Mucosa of gallbladder (tissue), 1 donor: ENCODE measurements at regions not wholly inside any gene's neighbourhood (a gene's known extent, or its start where the extent isn't known, plus 50 kb on each side); places are given as distances from the start of the nearest gene placed in this dataset.

Source experiments
- DNase-seq: peaks from one replicate; pipeline ENCODE4 v3.0.0-alpha.2; 2020; ENCODE audit warnings: low spot score
- donor health status: DM: no; HTN: no; CAD: no.

DNA sequence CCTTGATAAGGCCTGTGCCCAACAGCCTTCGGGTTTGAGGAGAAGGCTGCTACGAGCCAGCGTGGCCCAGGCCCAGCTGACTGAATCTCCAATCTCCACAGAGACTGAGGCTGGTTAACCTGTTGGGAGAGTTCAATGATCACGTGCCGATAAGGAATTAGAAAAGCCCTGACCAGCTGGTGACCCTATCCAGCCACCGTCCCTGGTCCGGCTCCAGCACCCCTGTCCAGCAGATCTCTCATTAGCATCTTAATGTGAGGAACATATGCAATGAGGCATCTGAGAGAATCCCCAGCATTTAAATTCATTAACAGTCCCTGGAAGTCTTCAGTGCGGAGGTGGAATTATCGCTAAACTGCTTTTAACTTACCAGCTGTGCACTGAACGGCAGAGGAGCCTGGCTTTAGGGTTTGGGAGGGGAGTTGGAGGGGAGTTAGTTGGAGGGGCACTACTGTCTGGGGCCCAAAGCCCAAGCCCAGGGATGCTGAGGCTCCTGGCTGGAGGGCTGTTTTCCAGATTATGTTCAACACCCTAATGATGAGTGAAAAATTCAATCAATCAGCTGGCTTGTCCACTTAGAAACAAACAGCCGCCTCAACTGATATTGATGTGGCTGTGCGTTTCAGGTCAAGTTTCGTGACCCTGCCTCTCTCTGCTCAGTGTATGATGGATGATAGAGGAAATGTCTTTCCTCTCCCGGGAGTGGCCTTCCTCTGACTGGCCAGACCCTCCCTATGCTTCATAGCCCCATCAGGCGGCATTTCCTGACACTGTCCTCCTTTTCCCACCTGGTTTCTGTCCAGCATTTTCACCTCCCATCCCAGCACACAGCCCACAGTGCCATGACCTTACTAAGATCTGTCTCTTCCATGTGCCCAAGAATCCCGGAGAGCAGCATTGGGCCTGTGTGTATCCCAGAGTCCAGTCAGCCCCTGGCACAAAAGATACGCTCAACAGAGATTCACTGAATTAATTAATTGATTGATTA lies 184.5 kb downstream of the CCT6B start:
- no peak for DNase-seq

DNA sequence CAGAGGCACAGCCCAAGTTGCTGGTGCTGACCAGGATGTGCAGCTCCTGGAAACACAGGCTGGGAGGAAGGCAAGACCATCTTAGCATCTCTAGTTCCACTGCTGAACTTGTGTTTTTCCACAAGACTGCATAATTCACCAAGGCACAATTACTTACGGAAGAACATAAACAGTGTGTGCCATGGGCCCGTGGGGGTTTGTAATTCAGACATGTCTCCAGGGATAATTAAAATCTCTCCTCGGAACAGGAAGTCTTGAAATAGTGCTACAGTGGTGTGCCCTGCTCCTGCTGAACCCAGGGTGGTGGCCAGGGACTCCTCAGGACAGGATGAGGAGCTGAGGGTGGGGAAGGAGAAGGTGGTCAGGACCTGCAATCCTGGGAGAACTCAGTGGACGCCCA lies 188.2 kb downstream of the CCT6B start:
- no peak for DNase-seq

DNA sequence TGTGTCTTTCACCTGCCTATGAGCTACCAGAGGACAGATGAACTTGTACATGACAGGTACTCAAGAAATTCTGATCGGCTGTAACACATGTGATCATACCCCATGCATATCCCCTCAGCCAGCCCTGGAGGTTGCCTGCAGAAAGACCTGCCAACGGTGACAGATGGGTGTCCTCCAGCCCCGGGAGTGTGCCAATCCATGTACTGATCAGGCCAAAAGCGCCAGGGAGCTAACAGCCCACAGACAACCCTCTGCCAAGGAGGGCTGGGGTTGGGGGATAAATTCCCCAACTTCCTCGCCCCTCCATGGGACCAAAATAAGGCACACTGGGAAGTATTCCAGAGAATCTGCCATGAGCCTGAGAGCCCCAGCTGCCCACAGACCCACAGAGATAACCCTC lies 189.4 kb downstream of the CCT6B start:
- DNase-seq: no peak

DNA sequence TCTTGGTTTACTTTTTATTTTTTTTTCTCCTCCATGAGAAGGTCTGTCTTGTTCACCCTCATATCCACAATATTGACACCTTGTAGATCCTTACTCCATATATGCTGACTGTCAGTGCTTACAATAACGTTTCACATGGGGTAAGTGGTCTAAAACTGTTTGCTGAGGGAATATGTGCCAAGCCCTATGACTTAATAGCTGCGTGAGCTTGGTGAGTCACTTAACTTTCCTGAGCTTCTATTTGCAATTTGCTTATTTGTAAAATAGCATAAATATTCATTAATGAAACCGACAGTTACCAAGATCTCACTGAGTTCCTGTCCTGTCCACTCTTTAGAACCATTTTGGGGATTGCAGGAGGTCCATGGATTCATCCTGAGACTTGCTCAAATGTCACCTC lies 190.7 kb downstream of the CCT6B start:
- no peak for DNase-seq

DNA sequence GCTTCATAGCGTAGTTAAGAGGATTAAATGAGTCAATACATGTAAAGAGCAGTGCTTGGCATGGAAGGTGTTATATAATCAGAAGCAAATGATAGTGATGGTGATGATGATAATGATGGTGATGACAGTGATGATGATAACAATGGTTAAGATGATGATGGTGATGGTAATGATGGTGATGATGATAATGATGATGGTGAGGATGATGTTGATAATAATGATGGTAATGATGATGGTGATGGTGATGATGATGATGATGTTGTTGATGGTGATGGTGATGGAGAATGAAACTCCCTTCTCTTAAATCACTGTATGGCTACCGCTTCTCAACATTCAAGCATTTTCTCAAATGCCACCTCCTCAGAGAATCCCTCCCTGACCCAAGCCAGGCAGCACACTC lies 190.5 kb downstream of the TMEM132E start:
- DNase-seq: no peak

DNA sequence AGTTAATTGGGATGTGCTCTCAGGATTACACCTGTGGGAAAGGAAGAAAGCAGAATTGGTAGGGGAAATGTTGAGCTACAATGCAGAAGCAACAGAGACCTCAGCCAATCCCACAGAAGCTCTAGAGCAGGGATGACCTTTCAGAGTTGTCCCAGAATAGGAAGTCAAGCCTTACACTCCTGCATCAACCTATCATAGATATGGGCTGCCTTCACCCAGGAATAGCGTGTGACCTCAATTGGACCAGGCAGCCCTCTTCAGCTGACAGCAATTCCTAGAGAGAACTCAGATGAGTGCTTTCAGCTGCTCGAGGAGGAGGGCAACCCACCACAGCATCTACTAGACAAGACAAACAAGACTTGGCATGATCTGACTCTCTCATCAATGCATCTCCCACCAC lies 189.7 kb downstream of the TMEM132E start:
- DNase-seq: no peak

DNA sequence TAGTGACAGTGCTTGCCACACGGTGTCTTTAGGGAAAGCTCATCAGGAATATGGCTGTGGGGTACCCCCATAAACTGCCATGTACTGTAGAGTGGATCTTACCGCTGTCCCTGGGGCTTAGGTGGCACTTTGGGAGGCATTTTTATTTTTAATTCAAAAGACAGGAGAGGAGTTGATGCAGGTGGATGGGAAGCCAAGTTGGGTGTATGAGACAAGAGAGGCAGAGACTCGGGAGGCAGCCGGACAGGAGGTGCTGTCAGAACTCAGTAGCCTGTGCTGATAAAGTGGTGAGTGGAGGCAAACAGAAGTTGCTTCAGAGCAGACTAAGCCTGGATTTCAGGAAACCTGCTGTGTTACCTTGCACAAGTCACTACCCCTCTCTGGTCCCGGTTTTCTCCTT lies 185.9 kb downstream of the TMEM132E start:
- no peak for DNase-seq

DNA sequence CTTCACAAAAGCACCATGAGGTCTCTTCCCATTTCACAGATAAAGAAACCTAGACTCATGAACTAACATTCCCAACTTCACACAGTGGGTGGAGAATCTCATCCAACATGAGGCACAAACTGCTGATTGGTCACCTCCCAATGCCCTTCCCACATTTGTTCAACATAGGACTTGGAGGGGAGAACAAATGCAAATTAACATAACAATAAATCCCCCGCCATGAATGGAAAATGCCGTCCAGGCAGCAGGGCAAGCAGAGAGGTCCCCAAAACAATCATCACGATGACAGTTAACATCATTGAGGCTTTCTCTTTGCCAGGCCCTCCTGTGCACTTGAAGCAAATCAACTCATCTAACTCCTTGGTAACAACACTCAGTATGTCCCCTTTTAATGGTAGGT lies 185.3 kb downstream of the TMEM132E start:
- no peak for DNase-seq

DNA sequence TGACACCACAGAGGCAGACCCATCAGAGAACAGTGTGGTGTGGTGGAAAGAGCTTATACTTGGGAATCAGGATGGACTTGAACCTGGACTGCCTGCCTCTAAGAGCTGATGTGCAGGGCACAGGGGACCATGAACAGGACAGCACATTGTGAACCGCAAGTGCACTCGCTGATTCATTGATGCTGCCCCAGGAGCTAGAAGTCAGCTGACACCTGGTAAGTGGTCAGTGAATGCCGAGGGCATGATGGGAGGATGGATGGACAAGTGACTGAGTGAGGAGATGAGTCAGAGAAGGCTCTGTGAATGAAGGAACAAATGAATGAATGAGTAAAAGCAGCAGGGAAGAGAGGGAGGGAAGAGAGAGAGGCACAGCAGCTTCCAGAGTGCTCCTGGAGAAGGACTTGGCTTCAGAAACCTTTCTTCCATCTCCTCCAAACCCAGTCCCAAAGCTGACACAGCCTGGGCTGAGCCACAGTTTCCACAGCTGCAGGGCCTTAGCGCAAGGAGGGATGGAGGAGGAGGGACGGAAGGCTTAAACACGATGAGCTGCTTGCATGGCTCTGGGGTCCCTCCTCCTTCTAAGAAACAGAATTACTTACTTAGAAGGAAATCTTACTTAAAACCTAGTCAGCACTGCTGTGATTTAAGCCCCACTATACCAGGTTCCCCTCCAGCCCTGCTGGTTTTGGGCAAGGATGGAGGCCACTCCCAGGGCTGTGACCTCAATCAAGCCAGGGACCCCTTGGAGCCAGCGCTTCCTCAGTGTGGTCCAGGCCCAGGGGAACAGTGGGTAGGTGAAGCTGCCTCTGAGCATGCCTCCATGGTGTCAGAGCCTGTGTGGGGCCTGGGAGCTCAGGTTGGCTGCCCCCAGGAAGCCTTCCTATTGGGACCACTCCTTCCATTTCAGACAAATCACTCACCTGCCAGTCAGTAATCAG lies 184.6 kb downstream of the TMEM132E start:
- DNase-seq: no peak

DNA sequence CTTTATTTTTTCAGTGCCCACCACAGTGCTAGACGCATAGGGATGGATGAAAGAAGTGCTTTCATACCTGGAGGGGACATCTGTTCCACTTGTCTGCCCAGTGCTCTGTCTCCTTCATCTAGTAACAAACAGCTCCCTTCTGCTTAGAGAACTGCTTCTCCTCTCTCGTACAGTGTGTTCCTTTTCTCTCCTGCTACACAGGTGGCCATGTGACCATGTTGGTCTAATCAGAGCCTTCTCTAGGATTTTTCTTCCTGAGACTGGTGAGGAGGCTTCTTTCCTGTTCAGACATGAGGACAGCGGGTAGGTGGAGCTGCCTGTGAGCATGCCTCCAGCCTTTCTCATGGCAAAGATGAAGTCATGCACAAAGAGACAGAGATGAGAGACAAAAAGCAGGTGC lies 182.7 kb downstream of the TMEM132E start:
- DNase-seq: no peak

DNA sequence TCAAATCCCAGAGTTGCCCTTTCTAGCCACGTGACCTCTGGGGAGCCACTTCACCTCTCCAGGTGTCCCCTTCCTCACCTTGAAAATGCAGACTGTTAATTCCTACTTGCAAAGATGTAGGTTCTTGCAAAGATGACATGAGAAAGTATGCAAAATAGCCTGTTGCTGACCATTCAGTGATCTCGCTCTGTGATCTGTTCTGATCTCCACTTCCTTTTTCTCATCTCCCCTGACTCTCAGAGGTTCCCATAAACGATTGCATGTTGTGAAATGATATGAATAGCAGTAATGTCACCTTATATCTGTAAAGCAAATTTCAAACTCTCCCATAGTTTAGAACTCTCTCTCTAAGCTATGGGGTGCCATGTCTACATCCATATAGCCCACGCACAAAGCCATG lies 182.3 kb downstream of the TMEM132E start:
- DNase-seq: no peak

DNA sequence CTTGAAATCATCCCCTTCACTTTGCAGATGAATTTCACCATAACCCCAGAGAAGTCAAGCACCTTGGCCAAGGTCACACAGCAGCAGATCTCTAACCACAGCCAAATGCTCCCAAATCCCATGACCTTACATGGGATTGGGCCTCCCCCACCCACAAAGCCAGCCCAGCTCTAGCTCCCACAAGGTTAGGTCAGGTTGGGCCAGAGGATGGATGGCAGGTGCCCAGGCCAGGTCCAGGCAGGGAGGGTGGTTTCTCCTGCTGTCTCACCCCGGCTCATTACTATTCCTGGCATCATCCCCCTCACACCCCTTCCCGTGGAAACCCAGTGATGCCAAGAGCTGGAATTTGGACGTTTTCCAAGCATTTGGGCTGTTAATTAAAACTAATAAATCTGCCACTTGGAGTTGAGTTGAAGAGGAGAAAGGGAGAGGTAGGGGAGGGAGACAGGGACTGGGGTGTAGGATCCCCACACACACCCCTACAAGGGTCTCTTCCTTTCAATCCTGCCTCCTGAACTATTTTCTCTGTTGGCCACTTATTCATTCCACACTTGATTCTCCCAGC lies 181.6 kb downstream of the TMEM132E start:
- no peak for DNase-seq

DNA sequence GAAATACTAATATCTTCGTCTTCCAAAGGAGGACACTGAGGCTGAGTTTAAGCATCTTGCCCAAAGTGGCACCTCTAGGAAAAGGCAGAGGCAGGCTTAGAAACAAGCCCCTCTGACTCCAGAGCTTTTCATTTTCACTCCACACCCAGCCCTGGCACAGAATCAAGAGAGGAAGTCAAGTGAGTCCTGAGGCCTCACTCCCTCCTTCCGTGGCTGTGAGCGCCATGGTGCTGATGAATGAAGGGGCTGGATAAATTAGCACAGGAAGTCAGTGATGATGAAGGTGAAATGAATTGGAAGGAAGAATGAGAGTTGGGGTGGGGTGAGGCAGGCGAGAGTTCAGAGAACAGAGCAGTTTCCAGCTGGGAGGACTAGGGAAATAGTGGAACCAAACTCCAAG lies 179.3 kb downstream of the TMEM132E start:
- no peak for DNase-seq

DNA sequence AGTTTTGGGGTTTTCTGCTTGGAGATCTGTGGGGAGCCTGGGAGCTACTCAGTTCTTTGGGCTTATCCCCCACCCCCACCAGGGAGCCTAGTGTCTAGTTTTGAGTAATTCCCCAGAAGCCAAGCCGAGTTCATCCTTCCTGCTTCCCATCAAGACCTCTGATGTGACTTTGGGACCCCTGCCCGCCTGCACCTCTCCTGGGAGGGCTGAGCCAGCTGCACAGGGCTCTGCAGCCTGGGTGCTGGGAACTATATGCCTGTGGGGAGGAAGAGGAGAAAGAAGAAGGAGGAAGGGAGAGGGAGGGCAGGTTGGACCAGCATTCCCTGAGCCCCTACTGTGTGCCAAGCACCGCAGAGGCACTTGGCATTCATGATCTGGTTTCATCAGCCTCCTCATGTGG lies 178.9 kb downstream of the TMEM132E start:
- DNase-seq: no peak

DNA sequence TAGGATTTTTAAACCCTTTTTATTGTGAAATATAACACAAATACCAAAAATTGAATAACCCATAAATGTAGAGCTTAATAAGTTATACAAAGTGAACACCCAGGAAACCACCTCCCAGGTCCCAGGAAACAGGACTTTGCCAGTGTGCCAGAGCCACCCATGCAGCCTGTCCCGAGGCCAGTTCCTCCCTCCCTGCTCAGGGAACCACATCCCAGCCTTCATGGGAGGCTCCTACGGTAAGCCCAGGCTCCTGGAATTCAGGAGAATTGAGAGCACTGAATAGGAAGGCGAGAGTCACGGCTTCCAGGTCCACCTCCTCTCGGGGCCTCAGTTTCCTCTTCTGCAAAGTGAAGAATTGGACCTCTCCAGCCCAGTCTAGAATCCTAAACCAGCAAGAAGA lies 178.2 kb downstream of the TMEM132E start:
- DNase-seq: no peak

DNA sequence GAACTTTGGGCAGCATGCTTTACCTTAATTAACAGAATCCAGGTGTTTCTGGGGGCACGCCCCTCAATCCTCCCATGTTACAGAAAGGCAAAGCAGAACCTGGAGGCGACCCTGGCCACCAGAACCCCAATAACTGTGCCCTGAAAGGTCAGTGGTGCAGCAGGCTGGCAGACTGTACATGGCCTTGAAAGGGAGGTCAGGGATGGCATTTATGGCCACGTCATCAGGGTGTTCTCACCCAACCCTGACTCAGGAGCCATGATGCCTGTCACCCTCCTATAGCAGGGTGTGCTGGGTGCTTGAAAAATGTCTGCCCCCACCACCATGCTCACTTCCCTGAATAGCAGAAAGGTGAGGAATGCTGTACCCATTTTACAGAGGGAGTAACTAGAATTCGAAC lies 177.7 kb downstream of the TMEM132E start:
- DNase-seq: no peak

DNA sequence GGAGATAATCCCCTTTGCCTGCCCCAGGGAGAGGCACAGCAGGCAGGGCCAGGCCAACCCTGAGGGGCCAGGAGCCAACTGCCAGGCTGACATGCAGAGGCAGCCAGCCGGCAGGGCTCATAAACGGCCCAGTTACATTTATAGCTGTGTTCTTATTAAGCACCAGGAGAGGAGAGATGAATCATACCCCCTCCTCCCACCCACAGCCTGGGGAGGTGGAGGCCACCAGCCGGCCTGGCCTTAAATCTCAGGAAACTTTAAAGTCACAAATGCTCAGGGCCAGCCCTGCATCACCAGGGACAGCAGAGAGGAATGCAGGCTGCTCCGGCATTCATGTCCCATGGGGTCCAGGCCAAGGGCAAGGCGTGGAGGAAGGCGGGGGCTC lies 177.2 kb downstream of the TMEM132E start:
- no peak for DNase-seq

DNA sequence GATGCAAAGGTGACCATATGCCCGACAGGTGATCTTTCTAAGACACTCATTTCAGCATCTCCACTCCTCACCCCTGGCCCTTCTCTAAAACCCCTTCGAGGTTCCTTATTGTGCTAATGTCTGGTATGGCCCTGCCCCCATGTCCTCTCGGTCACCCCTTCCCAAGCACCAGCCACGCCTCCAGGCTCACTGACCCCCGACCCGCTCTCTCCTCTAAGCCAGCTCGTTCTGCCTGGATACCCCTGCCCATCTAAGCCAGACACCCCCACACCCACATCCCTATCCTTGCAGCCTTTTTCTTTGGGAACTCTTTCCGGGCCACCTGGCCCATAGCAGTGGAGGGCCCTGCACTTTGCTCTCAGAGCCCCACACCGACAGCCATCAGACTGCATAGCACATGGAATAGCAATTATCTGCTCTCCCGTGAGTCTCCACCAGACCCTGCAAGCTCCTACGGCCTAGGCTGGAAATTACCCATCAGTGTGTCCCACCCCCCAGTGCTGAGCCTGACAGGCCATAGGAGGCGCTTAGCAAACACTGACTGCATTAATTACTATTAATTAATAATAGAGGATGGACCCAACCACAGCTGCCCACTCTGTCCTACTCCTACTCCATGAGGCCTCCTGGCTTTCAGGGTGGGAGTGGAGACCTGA lies 176.7 kb downstream of the TMEM132E start:
- DNase-seq: no peak

DNA sequence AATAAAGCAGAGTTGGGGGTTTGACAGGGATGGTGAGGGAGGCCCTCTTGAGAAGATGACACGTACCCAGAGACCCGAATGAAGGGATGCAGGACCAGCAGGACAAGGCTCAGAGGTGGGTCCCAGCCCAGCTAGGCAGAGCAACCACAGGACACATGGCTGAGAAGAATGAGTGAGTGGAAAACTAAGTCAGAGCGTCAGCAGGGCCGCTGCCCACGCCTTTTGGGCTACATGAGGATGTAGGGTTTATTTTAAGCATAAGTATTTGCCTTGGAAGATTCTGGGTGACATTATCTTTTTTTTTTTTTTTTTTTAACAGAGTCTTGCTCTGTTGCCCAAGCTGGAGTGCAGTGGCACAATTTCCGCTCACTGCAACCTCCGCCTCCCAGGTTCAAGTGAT lies 176.0 kb downstream of the TMEM132E start:
- no peak for DNase-seq

DNA sequence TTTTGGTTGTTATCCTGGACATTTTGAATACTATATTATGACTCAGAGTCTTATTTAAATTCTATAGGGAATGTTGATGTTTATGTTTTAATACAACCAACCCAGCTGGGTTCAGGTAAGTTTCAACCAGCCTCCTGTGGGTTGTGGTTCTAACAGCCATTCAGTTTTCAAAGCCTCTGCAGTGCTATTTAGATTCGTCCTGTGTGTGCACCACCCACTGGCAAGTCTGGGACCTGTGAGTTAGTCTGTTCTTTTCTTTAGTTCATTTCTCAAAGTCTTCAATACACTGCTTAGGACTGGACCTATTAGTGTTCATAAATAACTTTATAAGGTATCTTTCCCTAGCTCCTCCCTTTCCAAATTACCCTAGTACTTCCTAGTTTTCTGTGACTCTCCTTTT lies 170.6 kb downstream of the TMEM132E start:
- DNase-seq: no peak

DNA sequence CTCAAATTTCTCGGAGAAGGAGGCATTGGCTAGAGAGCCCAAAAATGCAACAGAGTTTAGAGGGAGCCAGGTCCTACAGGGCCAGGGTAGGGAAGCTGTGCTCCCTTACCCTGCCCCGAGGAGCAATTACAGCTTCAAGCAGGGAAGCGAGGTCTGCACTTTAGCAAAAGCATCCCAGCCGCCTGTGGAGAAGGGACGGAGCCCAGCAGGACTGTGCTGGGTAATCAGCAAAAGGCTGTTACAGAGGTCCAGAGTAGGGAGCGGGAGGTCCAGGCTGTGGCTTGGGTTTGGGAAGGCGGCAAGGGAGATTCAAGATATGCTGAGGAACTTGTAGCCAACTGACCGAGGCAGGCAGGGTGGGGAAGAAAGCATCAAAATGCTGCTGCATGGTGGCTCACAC lies 162.6 kb downstream of the TMEM132E start:
- DNase-seq: no peak
